ENCODE measurements at regions not wholly inside any gene's neighbourhood (a gene's known extent, or its start where the extent isn't known, plus 50 kb on each side); places are given as distances from the start of the nearest gene placed in this dataset.

DNA sequence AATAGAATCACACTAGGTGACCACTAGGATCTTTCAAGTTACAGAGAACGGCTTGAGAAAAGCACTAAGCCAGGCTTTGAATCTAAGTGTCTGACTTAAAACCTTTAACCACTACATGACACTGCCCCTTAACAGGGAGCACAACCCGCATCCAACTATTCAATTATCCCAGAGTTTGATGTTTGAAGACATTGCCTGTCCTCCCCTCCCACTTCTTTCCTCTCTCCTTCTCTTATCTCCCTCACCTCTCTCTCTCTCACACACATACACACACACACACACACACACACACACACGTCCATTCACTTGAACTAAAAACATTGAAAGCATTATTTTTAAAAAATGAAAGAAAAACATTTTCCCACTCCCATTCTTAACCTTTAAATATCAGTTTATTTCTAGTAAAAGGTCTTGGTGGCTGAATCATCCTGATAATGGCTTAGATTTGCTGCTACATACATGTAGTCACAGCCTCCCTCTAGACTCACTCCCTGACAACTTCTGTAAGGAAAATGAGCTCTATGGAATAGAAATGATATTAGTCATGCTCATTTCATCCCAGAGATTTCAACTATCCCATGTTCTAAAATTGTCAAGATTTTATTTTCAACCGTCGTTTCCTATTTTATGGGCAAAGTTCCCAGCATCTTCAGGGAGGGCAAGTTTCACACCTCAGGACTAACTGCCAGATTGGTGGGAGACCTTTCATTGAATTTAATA is 53.5 kb upstream of the RAP1B start:
- no peak for DNase-seq (ENCODE audit: low spot score)

DNA sequence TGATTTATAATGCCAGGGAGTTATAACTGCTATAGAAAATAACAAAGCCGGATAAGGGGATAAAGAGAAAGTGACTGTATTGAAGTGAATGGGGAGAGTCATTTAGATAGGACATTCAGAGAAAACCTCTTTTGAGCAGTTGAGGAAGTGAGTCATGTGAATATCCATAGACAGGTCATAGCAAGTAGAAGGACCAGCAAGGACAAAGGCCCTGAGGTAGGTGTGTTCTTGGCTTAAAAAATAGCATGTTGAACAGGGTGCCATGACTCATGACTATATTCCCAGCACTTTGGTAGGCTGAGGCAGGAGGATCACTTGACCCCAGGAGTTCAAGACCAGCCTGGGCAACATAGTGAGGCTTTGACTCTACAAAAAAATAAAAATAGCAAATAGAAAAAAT is 51.5 kb upstream of the RAP1B start:
- DNase-seq (ENCODE audit: low spot score) = no peak

DNA sequence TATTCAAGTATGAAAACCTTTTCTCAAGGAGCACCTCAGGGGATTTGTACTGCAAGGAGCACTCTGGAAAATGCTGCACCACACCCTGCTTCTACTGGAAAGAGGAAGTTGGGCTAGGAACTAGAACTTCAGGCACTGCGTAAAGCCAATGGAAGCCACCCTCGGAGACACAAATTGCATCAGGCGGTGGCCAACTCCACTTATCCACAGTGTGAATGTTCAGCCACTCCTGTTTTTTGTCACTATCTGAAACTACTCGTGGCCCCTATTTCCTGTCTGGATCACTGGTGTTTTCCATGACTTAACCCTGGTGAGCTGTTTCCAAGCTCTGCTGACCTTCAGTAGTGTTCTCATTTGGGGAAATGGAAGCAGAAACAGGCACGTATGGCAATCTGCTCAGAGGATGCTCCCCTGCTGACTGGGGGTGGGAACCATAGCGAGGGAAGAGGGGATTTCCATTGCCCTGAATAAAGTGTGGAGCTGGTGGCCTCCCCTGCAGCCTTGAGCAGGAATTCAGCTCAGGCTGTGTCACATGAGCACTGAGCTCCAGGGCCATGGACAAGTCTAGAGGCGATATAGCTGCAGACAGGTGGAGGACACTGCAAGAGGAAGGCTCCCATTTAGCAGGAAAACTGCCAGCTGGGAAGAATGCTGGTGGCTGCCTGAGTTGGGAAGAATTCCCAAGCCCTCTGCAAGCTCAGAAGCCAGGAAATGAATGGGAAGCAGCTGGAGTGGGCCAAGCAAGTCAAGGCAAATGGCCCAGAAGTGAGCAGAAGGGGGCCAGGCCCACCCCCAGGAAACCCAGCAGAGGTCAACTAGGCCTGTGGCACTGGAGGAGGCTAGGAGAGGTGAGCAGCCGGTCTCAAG is 50.5 kb upstream of the RAP1B start:
- no peak for DNase-seq (ENCODE audit: low spot score)

DNA sequence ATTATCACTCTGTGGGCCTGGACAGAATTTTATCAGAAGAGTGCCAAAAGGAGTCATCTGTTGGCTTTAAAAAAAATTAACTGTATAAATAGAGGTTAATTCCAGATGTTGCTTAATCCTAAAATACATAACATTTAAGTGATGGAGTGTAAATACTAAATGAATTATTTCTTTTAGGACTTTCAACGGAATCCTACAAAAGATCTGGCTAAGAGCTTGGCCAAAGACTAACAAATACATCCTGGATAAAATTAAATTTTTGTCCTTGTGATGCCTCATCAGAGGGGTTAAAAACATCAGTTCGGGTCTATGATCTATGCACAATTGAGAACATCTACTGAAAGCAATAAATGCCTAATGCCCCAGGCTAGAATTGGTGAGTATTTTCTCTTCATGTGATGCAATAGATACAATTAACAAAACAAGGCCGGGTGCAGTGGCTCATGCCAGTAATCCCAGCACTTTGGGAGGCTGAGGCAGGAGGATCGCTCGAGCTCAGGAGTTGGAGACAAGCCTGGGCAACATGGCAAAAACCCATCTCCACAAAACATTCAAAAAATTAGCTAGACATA is 49.8 kb upstream of the RAP1B start:
- DNase-seq (ENCODE audit: low spot score) = no peak
